ENCODE measurements at regions not wholly inside any gene's neighbourhood (a gene's known extent, or its start where the extent isn't known, plus 50 kb on each side); places are given as distances from the start of the nearest gene placed in this dataset.

- DNase-seq, result no peak
These were observed 113.8 kb upstream of the ARMC2 start for GRCh38 chr6:108734271-108734922.

DNA sequence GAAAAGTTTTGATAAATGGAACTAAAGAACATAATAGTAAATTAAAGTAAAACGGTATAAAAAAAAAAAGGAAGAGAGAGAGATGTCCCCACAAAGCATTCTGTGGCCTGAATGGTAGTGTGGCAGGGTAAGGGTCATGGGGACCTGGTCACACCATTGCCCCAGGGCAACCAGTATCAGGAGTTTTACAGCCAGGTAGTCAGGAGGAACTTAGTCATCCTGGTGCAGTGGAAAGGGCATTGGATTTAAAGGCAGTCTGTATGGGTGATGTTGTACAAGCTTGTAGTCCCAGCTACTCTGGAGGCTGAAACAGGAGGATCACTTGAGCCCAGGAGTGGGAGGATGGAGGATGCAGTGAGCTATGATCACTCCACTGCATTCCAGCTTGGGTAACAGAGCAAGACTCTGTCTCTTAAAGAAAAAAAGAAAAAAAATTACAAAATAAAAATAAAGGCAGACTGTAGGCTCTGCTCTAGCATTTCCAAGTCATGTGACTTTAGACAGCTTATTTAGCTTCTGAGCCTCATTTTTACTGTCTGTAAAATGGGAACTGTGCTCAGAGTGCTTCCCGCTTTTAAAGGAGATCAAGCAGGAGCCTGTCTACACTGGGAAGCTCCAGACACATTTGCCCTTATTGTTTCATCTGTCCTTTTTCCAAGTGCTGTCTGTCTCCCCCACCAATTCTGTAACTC, 112.8 kb upstream of the ARMC2 start:
- no peak for DNase-seq

DNA sequence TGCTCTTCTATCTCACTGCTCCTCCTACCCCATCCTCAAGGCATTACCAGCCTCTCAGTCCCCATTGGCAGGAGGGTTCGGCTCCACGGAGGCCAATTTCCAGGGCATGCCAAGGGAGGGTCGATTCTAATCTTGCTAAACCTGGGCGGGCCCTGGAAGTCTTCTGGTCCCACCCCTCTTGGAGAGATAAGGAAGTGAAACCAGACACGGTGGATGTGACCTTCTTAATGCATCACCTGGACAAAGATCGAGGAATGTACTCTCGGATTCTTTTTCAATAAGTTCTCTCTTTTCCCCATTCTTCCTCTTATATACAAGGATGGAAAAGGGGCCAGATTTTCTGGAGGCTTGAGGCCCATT, 112.2 kb upstream of the ARMC2 start:
- no peak for DNase-seq

- DNase-seq, result no peak
These were observed 111.4 kb upstream of the ARMC2 start for GRCh38 chr6:108736832-108737231.

GRCh38 chr6:108737594-108738546, 110.4 kb upstream of the ARMC2 start:
- no peak for DNase-seq

GRCh38 chr6:108738684-108739416, 109.4 kb upstream of the ARMC2 start:
- no peak for DNase-seq

- DNase-seq, result no peak
These were observed 108.5 kb upstream of the ARMC2 start for GRCh38 chr6:108739496-108740330.

DNA sequence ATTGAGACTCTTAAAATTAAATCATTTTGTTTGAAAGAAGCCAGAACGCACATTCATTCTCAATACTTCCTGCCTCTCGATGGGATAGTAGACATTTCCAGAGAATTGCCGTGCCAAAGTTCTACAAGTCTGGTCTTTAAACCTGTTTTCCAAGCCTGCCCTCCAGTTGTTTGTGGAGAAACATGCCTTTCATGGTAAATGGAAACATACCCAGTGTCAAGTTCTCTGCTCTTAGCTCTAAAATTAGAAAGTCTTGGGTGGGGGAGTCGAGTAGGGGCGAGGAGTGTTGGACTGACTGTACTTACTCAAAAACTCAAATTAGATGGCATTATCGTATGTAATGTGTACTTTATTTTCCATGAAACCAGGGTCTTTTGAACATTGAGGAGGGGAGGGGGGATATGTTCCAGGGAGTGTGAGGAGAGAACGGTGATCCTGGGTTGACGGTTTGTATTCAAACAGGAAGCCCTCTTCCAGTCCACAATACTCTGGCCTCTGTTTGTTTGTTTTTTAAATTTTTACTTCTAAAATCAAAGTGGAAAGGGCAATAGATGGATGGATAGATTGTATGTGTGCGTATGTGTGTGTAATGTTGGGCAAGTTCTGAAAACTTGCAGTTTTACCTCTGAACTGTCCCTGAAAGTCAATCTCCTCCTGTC, 106.8 kb upstream of the ARMC2 start:
- DNase-seq, result no peak

- no peak for DNase-seq
These were observed 106.2 kb upstream of the ARMC2 start for GRCh38 chr6:108742041-108742440.

DNA sequence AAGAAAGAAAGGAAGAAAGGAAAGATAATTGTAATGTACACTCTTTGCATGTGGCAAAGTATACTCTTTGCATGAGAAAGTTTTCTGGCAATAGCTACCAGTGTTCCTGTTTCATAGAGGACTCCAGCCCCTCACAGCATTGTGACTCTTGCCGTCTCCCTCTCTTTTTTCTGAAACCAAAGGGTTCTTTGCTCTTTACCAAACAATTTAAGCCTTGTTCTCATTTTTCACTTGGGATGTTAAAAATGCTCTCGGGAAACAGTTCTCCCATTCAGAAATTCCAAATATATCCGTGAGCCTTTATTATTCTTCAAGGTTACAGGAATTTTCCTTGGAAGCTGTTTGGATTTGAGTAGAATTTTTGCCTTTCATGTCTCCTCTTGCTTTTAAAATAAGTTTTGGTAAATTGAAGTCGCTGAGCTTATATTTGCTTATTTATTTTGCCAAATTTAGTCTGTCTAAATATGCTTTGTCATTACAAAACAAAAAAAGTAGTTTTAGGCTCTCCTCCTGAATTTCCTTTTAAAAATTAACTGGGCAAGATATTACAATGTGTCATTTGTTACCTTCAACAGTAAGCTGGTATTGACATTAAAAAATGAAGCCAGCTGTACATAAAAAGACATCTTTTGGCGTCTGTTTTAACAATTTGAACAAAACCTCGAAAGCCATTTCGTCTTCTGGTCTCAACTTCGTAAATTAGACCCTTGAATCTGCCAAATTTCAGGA, 103.8 kb upstream of the ARMC2 start:
- no peak for DNase-seq

GRCh38 chr6:108744996-108745395, 103.2 kb upstream of the ARMC2 start:
- no peak for DNase-seq

- DNase-seq, result no peak
These were observed 102.4 kb upstream of the ARMC2 start for GRCh38 chr6:108745664-108746336.

- DNase-seq, result no peak
These were observed 101.9 kb upstream of the ARMC2 start for GRCh38 chr6:108746366-108746765.

GRCh38 chr6:108746836-108747575, 101.2 kb upstream of the ARMC2 start:
- no peak for DNase-seq

DNA sequence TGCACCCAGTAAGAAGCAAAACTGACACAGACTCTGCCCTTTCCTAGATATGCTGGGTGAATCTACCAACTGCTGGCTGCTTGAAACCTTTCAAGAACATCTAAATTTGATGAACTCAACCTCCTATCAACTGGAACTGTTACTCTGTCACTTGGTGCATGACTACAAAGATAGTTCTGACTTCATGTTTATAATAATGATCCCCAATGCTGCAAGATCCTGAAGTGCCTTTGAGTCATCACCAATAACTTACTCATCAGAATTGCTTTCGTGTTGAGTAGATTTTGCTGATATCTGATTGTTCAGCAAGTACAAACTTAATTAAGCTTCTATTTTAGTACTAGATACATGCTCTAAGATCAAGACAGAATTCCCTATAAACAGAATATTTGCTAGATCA, 100.2 kb upstream of the ARMC2 start:
- no peak for DNase-seq

DNA sequence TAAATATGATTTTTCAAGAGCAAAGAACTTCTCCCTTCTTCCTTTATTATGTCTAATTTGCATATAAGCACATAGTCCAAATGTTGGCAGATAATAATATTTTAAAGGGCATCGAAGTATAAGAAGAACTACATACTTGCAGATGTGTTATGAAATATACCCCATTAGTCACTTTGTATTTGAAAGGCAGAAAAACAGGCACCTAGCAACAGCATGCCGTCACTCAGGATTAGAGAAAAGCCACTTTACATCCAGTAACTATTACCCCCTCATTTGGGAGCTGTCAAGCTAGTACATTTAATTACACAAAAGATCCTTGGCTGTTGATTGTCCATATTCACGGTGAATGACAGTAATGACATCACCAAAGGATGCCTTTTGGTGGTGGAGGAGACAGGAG, 99.3 kb upstream of the ARMC2 start:
- no peak for DNase-seq

- DNase-seq, result no peak
These were observed 97.4 kb upstream of the ARMC2 start for GRCh38 chr6:108750801-108751200.

DNA sequence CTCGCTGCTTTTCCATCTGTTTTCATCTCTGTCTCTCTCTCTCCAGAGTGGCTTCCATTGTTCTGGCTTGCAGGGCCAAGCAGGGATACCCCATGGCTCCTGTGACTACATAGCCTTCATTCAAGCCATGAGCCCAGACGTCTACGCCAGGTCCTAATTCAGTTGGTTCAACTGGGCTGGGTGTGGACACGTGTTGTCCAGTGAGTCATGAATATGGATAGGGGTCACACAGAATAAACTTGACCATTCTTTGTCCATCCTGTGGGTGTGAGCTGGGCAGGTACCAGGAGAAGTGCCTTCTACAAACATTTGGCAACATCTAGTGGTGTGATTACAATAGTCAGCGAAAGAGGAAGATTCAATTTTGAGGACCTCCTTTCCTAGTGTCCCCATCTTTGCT, 96.9 kb upstream of the ARMC2 start:
- DNase-seq, result no peak
